ENCODE measurements at regions not wholly inside any gene's neighbourhood (a gene's known extent, or its start where the extent isn't known, plus 50 kb on each side); places are given as distances from the start of the nearest gene placed in this dataset.

GRCh38 chr5:175808711-175809110, 62.7 kb upstream of the CPLX2 start:
- DNase-seq: no peak

- DNase-seq: no peak
Measured at GRCh38 chr5:175809531-175810121, 61.8 kb upstream of the CPLX2 start.

- no peak for DNase-seq
Measured at GRCh38 chr5:175810457-175810856, 60.9 kb upstream of the CPLX2 start.

- no peak for DNase-seq
Measured at GRCh38 chr5:175811589-175811988, 59.8 kb upstream of the CPLX2 start.

- DNase-seq: no peak
Measured at GRCh38 chr5:175813943-175814630, 57.3 kb upstream of the CPLX2 start.

- no peak for DNase-seq
Measured at GRCh38 chr5:175814691-175815090, 56.7 kb upstream of the CPLX2 start.

GRCh38 chr5:175815126-175815913, 56.1 kb upstream of the CPLX2 start:
- DNase-seq: no peak

- DNase-seq: no peak
Measured at GRCh38 chr5:175816348-175816747, 55.0 kb upstream of the CPLX2 start.

GRCh38 chr5:175819090-175819425, 52.3 kb upstream of the CPLX2 start:
- DNase-seq: no peak

GRCh38 chr5:175820230-175820629, 51.1 kb upstream of the CPLX2 start:
- no peak for DNase-seq
